Activated CD8-positive, alpha-beta T cell treated with anti-CD3 and anti-CD28 coated beads, Interleukin-2, amount 10 ng/mL, durations not matched to agents 7 days and 5 days (primary cell): ENCODE measurements at regions not wholly inside any gene's neighbourhood (a gene's known extent, or its start where the extent isn't known, plus 50 kb on each side); places are given as distances from the start of the nearest gene placed in this dataset.

Experiments
- ATAC-seq: fragments of 150-1000 bp; cut with Tn5 transposase; one replicate; pipeline ENCODE4 v1.10.0; 2021; ENCODE audit warnings: moderate library complexity
- CTCF ChIA-PET: fragments of 350-600 bp; sonication (Branson Sonifier 250); formaldehyde crosslinking; loops from one replicate; lab custom pipeline; 2021; ENCODE audit warnings: antibody characterized with exemption; lab: Charles Lee
- POLR2A ChIA-PET: fragments of 350-600 bp; sonication (Branson Sonifier 250); formaldehyde crosslinking; loops from one replicate; lab custom pipeline; 2021; ENCODE audit warnings: antibody characterized with exemption; lab: Charles Lee
- DNase-seq: peaks from one replicate; pipeline ENCODE4 v3.0.0-alpha.2; 2020
- H3K27ac Mint-ChIP-seq: one replicate; pipeline ENCODE4 v1.8.0; 2021; ENCODE audit warnings: mild to moderate bottlenecking, mixed read lengths
- H3K27me3 Mint-ChIP-seq: one replicate; pipeline ENCODE4 v1.8.0; 2021; ENCODE audit warnings: low read depth, mixed read lengths
- H3K36me3 Mint-ChIP-seq: one replicate; pipeline ENCODE4 v1.8.0; 2021; ENCODE audit warnings: low read depth, mixed read lengths
- H3K4me1 Mint-ChIP-seq: one replicate; pipeline ENCODE4 v1.8.0; 2021; ENCODE audit warnings: low read depth, mixed read lengths
- H3K4me3 Mint-ChIP-seq: one replicate; pipeline ENCODE4 v1.8.0; 2021; ENCODE audit warnings: mild to moderate bottlenecking, mixed read lengths
- H3K9me3 Mint-ChIP-seq: one replicate; pipeline ENCODE4 v1.8.0; 2022; ENCODE audit warnings: mixed read lengths; ENCODE audit not compliant: insufficient read depth

- Mint-ChIP-seq H3K4me3 (no peak overlapping the region), H3K27me3 (no peaks in the 10 kb centered on the region), H3K27ac (no peak overlapping the region), H3K4me1 (no peaks in the 10 kb centered on the region), H3K36me3 (no peaks in the 10 kb centered on the region), H3K9me3 (no peaks in the 10 kb centered on the region)
- ChIA-PET POLR2A (no interaction called here), CTCF (no interaction called here)
- ATAC-seq (no peak), DNase-seq (no peak)
Observed at GRCh38 chr2:180761224-180761623, 219.2 kb upstream of the UBE2E3 start.

DNA sequence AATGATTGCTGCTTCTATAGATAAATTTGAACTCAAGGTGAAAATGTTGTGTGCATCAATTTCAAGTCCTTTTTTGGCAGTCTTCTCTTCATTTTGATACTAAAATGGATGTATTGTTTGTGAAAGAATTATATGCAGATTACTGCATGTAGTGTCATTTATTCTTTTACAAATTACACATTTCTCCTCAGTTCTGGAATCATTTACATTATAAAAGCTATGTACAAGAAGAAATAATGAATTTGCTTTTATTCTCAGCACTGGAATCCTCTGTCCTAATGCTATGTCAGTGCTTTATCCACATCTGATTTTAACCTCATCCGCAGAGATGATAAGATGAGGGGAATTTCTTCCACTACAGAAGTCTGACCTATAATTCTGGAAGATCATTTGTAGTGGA is 220.8 kb upstream of the UBE2E3 start:
- Mint-ChIP-seq H3K27ac (no peak overlapping the region), H3K27me3 (no peaks in the 10 kb centered on the region), H3K4me3 (no peak overlapping the region), H3K36me3 (no peaks in the 10 kb centered on the region), H3K9me3 (no peaks in the 10 kb centered on the region), H3K4me1 (no peaks in the 10 kb centered on the region)
- ChIA-PET CTCF (no interaction called here), POLR2A (no interaction called here)
- DNase-seq (no peak), ATAC-seq (no peak)

DNA sequence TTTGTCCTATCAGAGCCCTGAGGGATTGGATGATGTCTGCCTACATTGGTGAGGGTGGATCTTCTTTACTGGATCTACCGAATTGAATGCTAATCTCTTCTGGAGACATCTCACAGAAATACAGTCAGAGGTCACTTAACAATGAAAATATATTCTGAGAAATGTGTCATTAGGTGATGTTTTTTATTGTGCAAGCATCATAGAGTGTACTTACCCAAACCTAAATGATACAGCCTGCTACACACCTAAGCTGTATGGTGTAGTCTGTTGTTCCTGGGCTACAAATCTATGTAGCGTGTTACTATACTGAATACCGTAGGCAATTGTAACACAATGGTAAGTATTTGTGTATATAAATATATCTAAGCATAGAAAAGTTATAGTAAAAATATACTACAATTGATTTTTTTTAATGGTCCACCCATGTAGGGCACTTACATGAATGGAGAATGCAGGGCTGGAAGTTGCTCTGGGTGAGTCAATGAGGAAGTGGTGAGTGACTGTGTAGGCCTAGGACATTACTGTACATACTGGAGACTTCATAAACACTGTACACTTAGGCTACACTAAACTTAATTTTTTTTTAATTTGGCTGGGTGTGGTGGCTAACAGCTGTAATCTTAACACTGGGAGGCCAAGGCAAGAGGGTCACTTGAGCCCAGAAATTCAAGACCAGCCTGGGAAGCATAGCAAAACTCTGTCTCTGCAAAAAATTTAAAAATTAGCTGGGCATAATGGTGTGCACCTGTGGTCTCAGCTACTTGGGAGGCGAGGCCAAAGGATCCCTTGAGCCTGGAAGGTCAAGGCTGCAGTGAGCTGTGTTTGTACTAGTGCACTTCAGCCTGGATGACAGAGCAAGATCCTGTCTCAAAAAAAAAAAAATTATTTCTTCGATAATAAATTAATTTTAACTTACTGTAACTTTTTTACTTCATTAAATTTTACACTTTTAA is 226.3 kb upstream of the UBE2E3 start:
- no peak overlapping the region for H3K4me3 Mint-ChIP-seq
- POLR2A ChIA-PET, result no interaction called here
- no peak overlapping the region for H3K27ac Mint-ChIP-seq
- H3K27me3 Mint-ChIP-seq, result no peaks in the 10 kb centered on the region
- H3K9me3 Mint-ChIP-seq, result no peaks in the 10 kb centered on the region
- DNase-seq, result no peak
- ATAC-seq, result no peak
- H3K4me1 Mint-ChIP-seq, result no peaks in the 10 kb centered on the region
- CTCF ChIA-PET, result no interaction called here
- no peaks in the 10 kb centered on the region for H3K36me3 Mint-ChIP-seq

- no peak overlapping the region for H3K27ac Mint-ChIP-seq
- POLR2A ChIA-PET, result no interaction called here
- H3K9me3 Mint-ChIP-seq, result no peaks in the 10 kb centered on the region
- no peaks in the 10 kb centered on the region for H3K27me3 Mint-ChIP-seq
- no peaks in the 10 kb centered on the region for H3K36me3 Mint-ChIP-seq
- CTCF ChIA-PET, result no interaction called here
- H3K4me1 Mint-ChIP-seq, result no peaks in the 10 kb centered on the region
- ATAC-seq, result no peak
- H3K4me3 Mint-ChIP-seq, result no peak overlapping the region
- DNase-seq, result no peak
Observed at GRCh38 chr2:180751306-180751920, 229.0 kb upstream of the UBE2E3 start.

DNA sequence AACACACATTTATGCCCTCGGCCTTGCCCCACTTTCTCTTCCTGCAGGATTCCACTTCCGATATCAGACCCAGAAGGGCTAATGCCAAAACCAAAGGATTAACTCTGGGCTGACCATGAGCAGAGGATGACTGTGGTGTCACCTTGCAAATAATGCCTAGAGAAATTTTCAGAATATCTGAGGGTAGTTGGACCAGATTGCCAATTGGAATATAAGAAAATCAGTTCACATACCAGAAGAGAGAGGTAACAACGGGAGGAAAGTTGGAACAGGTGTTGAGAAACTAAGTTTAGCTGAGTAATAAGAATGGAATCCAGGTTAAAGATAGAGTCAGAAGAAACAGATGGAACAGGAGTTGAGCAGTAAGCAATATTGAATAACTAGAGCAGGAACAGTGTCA is 232.7 kb upstream of the UBE2E3 start:
- H3K27me3 Mint-ChIP-seq, result no peaks in the 10 kb centered on the region
- CTCF ChIA-PET, result no interaction called here
- H3K27ac Mint-ChIP-seq, result no peak overlapping the region
- no peaks in the 10 kb centered on the region for H3K4me1 Mint-ChIP-seq
- H3K9me3 Mint-ChIP-seq, result no peaks in the 10 kb centered on the region
- DNase-seq, result no peak
- ATAC-seq, result no peak
- POLR2A ChIA-PET, result no interaction called here
- H3K36me3 Mint-ChIP-seq, result no peaks in the 10 kb centered on the region
- no peak overlapping the region for H3K4me3 Mint-ChIP-seq

GRCh38 chr2:180743401-180743800 is 237.0 kb upstream of the UBE2E3 start:
- no peaks in the 10 kb centered on the region for H3K27me3 Mint-ChIP-seq
- no peak overlapping the region for H3K4me3 Mint-ChIP-seq
- no peaks in the 10 kb centered on the region for H3K9me3 Mint-ChIP-seq
- no peak overlapping the region for H3K27ac Mint-ChIP-seq
- no peak for DNase-seq
- no peaks in the 10 kb centered on the region for H3K36me3 Mint-ChIP-seq
- CTCF ChIA-PET, result no interaction called here
- POLR2A ChIA-PET, result no interaction called here
- no peak for ATAC-seq
- H3K4me1 Mint-ChIP-seq, result no peaks in the 10 kb centered on the region

GRCh38 chr2:180742801-180743200 is 237.6 kb upstream of the UBE2E3 start:
- Mint-ChIP-seq H3K27ac (no peak overlapping the region), H3K4me1 (no peaks in the 10 kb centered on the region), H3K36me3 (no peaks in the 10 kb centered on the region), H3K4me3 (no peak overlapping the region), H3K27me3 (no peaks in the 10 kb centered on the region), H3K9me3 (no peaks in the 10 kb centered on the region)
- DNase-seq (no peak), ATAC-seq (no peak)
- ChIA-PET POLR2A (no interaction called here), CTCF (no interaction called here)

- ATAC-seq, result no peak
- no peaks in the 10 kb centered on the region for H3K9me3 Mint-ChIP-seq
- no peaks in the 10 kb centered on the region for H3K27me3 Mint-ChIP-seq
- H3K4me1 Mint-ChIP-seq, result no peaks in the 10 kb centered on the region
- H3K27ac Mint-ChIP-seq, result no peak overlapping the region
- ChIA-PET POLR2A (no interaction called here), CTCF (no interaction called here)
- no peaks in the 10 kb centered on the region for H3K36me3 Mint-ChIP-seq
- H3K4me3 Mint-ChIP-seq, result no peak overlapping the region
- no peak for DNase-seq
Observed at GRCh38 chr2:180739070-180739469, 241.3 kb upstream of the UBE2E3 start.

DNA sequence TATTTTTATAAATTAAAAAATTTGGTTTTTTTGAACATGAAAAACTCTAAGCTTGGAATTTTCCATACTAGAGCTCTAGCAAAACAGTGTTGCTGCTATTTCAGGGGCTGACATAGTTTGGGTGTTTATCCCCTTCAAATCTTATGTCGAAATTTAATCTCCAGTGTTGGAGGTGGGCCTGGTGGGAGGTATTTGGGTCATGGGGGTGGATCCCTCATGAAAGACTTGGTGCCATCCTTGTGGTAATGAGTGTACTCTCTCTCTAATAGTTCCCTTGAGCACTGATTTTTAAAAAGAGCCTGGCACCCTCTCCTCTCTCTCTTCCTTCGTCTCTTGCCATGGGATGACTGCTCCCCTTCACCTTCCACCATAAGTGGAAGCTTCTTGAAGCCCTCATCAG is 244.6 kb upstream of the UBE2E3 start:
- Mint-ChIP-seq H3K9me3 (no peaks in the 10 kb centered on the region), H3K36me3 (no peaks in the 10 kb centered on the region)
- POLR2A ChIA-PET, result no interaction called here

GRCh38 chr2:180734382-180734781 is 246.0 kb upstream of the UBE2E3 start:
- ATAC-seq (no peak), DNase-seq (no peak)
- H3K36me3 Mint-ChIP-seq, result no peaks in the 10 kb centered on the region
- H3K9me3 Mint-ChIP-seq, result no peaks in the 10 kb centered on the region
- no peak overlapping the region for H3K27ac Mint-ChIP-seq
- CTCF ChIA-PET, result no interaction called here
- POLR2A ChIA-PET, result no interaction called here
- H3K27me3 Mint-ChIP-seq, result no peaks in the 10 kb centered on the region
- no peak overlapping the region for H3K4me3 Mint-ChIP-seq
- H3K4me1 Mint-ChIP-seq, result no peaks in the 10 kb centered on the region

More for the DNA sequence above, 244.6 kb upstream of the UBE2E3 start:
- Mint-ChIP-seq H3K27me3 (no peaks in the 10 kb centered on the region), H3K27ac (no peak overlapping the region), H3K4me1 (no peaks in the 10 kb centered on the region), H3K4me3 (no peak overlapping the region)
- CTCF ChIA-PET, result no interaction called here
- DNase-seq (no peak), ATAC-seq (no peak)

DNA sequence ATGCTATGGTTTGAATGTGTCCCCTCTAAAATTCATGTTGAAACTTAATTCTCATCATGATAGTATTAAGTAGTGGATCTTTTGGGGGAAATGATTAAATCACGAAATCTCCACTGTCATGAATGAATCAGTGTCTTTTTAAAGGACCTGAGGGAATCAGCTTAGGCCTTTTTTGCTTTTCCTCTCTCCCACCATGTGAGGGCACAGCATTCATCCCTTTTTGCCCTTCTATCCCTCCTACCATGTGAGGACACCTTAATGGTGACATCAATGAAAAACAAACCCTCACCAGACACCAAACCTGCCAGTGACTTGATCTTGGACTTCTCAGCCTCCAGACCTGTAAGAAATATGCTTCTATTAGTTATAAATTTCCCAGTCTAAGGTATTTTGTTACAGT is 247.1 kb upstream of the UBE2E3 start:
- CTCF ChIA-PET, result no interaction called here
- H3K27me3 Mint-ChIP-seq, result no peaks in the 10 kb centered on the region

DNA sequence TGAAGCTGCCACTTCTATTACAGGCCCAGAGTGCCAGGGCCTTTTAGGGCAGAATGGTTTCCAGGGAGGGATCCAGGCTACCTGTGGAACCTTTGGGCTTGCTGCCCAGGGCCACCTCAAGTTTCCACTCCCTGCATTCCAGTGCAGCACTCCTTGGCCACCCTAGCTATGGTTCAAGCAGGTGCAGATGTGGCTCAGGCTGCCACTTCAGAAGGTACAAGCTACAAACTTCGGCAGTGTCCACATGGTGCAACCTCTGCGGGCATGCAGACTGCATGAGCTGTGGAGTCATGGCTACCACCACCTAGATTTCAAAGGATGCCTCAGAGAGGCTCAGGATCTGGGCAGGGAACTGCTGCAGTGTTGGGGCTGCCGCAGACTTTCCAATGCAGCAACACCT is 248.1 kb upstream of the UBE2E3 start:
- ChIA-PET CTCF (no interaction called here), POLR2A (no interaction called here)
- H3K27ac Mint-ChIP-seq, result no peak overlapping the region

More for the DNA sequence above, 247.1 kb upstream of the UBE2E3 start:
- DNase-seq, result no peak
- Mint-ChIP-seq H3K36me3 (no peaks in the 10 kb centered on the region), H3K4me3 (no peak overlapping the region), H3K9me3 (no peaks in the 10 kb centered on the region), H3K4me1 (no peaks in the 10 kb centered on the region), H3K27ac (no peak overlapping the region)
- ATAC-seq, result no peak
- POLR2A ChIA-PET, result no interaction called here

More for the DNA sequence above, 248.1 kb upstream of the UBE2E3 start:
- Mint-ChIP-seq H3K4me3 (no peak overlapping the region), H3K9me3 (no peaks in the 10 kb centered on the region), H3K36me3 (no peaks in the 10 kb centered on the region), H3K4me1 (no peaks in the 10 kb centered on the region), H3K27me3 (no peaks in the 10 kb centered on the region)
- ATAC-seq (no peak), DNase-seq (no peak)
